Activated CD4-positive, alpha-beta T cell treated with anti-CD3 and anti-CD28 coated beads for 48 hours (primary cell): ENCODE measurements at regions not wholly inside any gene's neighbourhood (a gene's known extent, or its start where the extent isn't known, plus 50 kb on each side); places are given as distances from the start of the nearest gene placed in this dataset.

Source experiments
- DNase-seq: peaks from one replicate; pipeline ENCODE4 v3.0.0-alpha.2; 2020

DNA sequence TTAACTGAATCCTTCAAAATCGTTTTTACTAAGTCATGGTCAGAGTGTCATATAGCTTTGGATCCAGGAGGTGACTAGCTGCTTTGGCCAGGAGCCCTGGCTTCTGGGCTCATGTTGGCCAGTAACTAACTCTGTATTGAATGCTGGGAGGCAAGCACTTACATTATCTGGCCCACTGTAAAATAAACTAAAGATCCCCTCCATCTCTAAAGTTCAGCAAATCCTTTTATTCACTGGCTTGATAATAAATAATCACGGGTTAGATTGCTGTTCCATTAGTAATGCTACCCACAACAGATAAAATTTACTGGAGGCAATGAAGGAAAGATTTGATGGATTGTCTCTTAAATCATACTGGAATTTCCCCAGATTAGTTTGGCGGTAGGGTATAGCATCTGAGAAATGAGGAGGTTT, 382.2 kb upstream of the TLE4 start:
- DNase-seq = no peak

DNA sequence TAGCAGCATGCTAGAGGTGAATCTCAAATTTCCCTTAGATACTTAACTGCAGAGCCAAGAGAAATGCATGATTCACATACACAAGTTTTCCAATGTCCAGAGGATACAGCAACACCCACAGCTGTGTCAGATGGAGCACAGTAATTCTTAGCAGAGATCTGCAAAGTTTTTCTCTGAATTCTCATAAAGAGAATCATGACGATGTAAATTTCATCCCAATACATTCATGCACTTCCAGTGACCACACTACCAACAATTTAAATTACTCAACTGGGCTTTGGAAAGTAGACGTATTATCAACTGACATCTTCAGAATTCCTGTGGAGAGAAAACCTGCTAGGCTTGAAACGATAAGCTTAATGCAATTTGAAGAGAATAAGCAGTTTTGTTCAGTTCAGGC, 378.8 kb upstream of the TLE4 start:
- DNase-seq = no peak

GRCh38 chr9:79193501-79194223, 378.1 kb upstream of the TLE4 start:
- no peak for DNase-seq

DNA sequence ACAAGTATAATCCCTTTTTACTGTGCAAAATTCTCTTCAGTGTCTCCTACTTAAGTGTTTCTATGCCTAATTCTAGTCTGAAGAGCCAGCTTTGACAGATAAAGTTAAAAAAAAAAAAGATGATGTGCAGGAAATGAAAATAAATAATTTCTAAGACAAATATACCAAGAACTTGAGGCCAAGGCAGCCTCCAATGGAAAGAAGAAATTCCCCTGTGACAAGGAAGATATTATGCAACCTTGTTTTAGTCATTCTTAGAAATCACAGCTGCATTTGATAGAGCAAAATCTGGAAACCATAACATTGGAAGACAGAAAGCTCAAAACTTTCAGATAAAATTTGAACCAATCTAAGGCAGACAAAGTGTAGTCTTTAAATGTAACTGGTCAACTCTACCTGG, 375.9 kb upstream of the TLE4 start:
- no peak for DNase-seq

GRCh38 chr9:79196606-79197005, 375.2 kb upstream of the TLE4 start:
- DNase-seq = no peak

- no peak for DNase-seq
Observed at GRCh38 chr9:79200336-79200735, 371.4 kb upstream of the TLE4 start.

DNA sequence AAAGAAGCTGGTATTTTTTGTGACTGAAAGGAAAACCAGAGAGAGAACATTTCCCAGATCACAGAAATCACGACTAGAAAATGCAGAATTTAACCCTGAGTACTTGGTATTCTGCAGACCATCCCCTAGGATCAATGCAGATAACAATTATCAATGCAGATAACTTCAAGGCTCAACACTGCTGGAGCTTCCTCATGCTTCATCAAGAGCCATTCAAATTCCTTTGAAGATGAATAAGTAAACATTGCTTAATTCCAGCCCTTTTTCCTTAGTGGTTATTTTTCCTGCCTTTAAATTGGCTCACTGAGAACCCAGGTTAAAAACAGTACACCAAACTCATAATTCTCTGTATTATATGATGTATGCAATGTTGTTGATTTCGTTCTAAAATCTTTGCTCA, 370.1 kb upstream of the TLE4 start:
- DNase-seq = no peak

GRCh38 chr9:79208791-79209396, 362.9 kb upstream of the TLE4 start:
- DNase-seq = no peak

- DNase-seq = no peak
Observed at GRCh38 chr9:79210541-79211243, 361.1 kb upstream of the TLE4 start.

GRCh38 chr9:79213417-79214125, 358.2 kb upstream of the TLE4 start:
- DNase-seq = no peak

DNA sequence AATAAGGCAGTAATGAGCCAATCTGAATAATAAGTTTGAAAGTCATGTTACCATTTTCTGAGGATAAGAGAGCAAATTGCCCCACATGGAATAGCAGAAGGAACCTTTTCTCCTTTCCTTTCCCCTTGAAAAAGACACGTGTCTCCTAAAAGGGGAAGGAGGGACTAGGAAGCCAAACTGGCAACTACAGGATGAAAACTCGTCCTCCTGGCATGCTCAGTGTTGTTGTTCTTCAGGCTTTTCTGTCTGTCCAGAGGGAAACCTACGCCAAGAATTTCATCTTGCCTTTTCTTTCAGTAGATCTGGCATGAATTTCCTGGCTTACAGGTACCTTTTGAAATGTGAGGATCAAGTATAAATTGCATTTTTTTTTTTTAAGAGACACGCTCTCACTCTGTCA, 355.9 kb upstream of the TLE4 start:
- DNase-seq = no peak

DNA sequence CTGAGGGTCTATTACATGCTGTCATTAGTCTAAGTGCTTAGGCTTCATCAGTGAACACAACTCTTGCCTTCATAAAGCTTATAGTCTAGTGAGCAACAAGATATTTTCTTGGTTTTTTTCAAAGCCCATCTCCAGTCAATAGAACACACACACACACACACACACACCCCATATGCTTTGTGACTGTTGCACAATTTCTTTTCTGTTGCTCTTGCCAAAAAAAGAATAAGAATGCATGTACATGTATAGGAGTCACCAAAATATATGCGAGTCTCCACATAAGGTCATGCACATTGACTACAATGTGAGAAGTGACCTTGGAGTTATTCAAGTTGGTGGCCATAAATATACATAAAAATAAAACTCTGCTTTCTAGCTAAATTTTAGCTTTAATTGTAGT, 351.5 kb upstream of the TLE4 start:
- DNase-seq = no peak

DNA sequence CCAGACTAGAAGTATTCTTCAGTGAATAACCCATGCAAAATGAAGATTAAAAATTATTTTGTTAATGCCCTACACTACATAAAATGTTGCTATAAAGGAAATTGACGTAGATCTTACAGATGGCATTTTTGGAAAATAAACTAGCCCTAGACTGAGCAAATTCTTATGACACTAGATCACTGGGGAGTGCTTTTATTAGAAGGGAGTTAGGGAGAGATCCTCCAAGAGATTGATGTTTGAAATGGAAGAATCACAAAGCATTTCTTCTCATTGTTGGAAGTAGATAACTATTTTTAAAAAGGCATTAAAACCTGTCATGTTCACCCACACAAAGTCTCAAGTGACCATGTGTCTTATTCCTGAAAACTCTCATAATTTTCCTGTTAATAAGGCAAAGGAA, 351.1 kb upstream of the TLE4 start:
- DNase-seq = no peak

- DNase-seq = no peak
Observed at GRCh38 chr9:79221084-79221483, 350.7 kb upstream of the TLE4 start.

DNA sequence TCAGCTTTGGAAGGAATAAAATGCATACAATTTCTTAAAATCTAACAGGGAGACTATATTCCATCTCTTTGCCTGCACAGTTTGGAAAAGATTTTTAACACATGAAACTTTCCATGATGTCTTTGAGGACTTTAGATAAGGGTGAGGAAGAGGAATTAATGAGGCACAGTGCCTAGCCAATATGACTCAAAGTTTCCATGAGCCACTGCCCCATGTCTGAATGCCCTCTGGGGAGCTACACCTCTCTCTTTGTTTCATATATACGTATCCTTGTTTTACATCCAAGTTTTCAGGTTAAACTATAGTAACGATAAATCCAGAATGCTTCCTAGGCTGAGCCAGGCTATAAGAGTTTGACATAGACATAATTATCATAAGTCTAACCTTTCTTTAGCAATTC, 349.3 kb upstream of the TLE4 start:
- no peak for DNase-seq

DNA sequence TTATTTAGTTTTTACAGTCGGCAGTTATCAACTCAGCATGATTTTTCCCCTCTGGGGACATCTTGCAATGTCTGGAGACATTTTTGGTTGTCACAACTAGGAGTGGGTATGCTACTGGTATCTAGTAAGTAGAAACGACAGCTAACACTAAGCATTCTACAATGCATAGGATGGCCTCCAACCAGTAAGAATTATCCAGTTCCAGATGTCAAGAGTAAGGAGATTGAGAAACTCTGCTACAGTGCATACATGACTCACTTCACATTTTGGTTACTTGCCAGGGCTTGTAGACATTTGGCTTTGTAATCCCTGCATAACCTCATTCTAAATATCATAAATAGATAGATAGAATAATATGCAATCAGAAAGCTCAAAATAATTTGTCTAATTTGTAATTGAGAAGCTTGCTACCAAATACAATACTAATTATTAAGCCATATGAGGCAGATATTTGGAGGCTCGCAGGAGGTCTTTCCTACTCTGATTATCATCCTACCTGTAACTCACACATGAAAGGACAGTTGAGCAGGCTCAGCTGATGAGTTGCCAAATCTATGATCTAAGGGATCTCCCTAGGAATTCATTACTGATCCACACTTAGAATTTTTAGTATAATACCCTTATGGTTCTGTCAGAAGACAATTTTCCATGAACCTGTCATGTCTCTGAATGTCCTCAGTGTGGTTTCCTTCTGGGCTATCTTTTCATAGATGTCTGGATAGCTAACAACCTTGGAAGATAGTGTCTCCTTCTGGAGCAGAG, 346.9 kb upstream of the TLE4 start:
- no peak for DNase-seq

DNA sequence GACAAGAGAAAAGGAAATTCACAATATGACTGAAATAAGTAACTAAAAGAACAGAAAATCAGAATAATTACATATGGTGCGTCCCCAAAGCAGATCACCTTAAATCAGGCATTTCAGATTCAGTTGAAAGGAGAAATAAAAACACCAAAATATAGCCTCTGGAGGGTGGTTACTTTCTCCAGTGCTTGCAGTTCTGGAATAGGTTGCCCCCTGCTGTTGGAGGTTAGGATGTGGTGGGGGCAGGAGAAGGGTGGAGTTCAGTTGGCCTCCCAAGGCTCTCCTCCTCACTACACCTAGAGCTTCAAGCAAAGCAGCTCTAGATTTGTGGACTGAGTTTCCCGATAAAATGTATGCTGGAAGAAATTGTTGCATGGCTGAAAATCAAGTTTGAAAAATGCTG, 338.2 kb upstream of the TLE4 start:
- DNase-seq = peak; percentile 6

DNA sequence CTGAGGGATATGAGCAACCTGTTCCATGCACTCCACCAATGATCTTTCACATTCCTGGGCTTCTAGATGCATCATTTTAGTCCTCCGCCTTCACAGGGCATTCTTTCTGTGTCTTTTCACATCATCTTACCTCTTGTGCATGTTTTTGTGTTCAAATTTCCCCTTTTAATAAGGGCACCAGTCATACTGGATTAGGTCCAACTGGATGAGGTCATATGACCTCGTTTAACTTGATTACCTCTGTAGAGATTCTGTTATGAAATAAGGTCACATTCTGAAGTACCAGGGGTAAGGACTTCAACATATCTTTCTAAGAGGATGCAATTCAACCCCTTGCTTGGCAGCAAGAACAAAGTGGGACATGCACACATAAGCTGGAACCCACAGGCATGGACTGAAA, 335.3 kb upstream of the TLE4 start:
- no peak for DNase-seq

GRCh38 chr9:79237861-79238260, 333.9 kb upstream of the TLE4 start:
- no peak for DNase-seq

DNA sequence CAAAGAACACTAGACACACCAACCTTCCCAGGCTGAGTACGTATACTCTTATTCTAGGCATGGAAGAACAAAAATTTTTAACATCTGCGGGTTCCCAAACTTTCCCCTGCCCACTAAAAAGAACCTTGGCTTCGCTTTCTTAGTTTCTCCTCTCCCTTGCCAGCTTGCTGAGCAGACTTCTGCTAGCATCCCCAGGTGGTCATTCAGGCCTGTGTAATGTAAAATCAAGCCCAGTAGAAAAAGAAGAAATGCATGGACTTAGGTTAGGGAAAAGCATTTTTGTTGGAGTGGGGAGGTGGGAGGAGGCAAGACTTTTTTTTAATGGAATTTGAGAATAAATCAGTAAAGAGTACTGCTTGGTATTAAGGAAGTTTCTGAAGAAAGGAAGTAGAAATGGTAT, 331.0 kb upstream of the TLE4 start:
- no peak for DNase-seq

DNA sequence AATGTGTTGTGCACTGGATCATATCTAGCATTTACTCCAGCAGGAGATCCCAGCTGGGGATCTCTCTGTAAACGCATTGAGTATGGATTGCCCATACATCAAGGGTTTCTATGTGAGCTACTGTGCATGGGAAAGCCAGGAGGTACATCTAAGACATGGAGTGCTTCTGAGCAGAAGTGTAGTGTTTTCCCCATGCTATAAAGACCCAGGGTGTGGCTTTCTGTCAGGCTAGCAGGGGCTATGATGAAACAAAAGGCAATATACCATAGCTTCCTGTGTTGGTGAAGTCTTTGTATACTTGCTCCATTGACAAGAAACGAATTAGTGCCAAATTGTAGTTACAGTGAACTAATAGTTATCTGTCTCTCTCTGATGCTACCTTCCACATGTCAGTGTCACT, 329.3 kb upstream of the TLE4 start:
- no peak for DNase-seq

DNA sequence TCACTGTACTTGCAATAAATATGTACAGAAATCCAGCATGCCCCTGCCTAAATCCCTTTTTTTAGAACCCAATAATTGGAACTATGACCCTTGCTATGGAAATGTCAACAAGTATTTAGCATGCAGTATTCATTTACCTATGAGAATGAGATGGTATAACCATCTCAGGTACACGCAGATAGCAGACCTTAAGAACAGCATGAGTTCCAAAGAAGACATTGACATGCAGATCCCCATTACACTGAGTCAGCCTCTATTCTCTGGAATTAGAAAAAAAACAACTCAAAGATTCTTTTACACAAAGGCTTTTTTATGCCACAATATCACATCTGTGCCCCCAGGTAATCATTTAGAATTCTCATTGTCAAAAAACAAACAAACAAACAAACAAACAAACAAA, 325.6 kb upstream of the TLE4 start:
- no peak for DNase-seq

- DNase-seq = no peak
Observed at GRCh38 chr9:79247021-79247420, 324.7 kb upstream of the TLE4 start.
